Endothelial cell of umbilical vein (primary cell): ENCODE measurements at regions not wholly inside any gene's neighbourhood (a gene's known extent, or its start where the extent isn't known, plus 50 kb on each side); places are given as distances from the start of the nearest gene placed in this dataset.

Experiments
- EZH2 ChIP-seq: IDR thresholded peaks from 2 replicates; pipeline ENCODE4 v1.6.1; 2012; ENCODE audit warnings: borderline replicate concordance, low read depth, mild to moderate bottlenecking, moderate library complexity, low read length, inconsistent platforms; ENCODE audit not compliant: severe bottlenecking
- FOS ChIP-seq: IDR thresholded peaks from 2 replicates; pipeline ENCODE4 v1.6.1; 2011; ENCODE audit warnings: mild to moderate bottlenecking, low read length, moderate library complexity, borderline replicate concordance; ENCODE audit not compliant: insufficient read depth
- GATA2 ChIP-seq: IDR thresholded peaks from 2 replicates; pipeline ENCODE4 v1.7.0; 2011; ENCODE audit warnings: low read depth, mild to moderate bottlenecking, moderate library complexity, mixed read lengths, low read length; ENCODE audit not compliant: insufficient read length, insufficient read depth
- JUN ChIP-seq: IDR thresholded peaks from 2 replicates; pipeline ENCODE4 v1.6.1; 2011; ENCODE audit warnings: borderline replicate concordance, low read depth; ENCODE audit not compliant: insufficient read length, insufficient read depth
- MAX ChIP-seq: IDR thresholded peaks from 2 replicates; pipeline ENCODE4 v1.6.1; 2011; ENCODE audit not compliant: insufficient read depth, insufficient read length
- MYC ChIP-seq: IDR thresholded peaks from one replicate; pipeline ENCODE4 v1.6.1; 2011; ENCODE audit warnings: mild to moderate bottlenecking, low read depth, low read length
- POLR2A ChIP-seq: IDR thresholded peaks from 2 replicates; pipeline ENCODE4 v1.6.1; 2012; ENCODE audit warnings: low read depth, mild to moderate bottlenecking, control low read depth, low read length
- POLR2AphosphoS5 ChIP-seq: IDR thresholded peaks from 2 replicates; pipeline ENCODE4 v1.6.1; 2012; ENCODE audit warnings: low read depth, mild to moderate bottlenecking, control low read depth, low read length, moderate library complexity; ENCODE audit not compliant: insufficient read depth
- TF ChIP-seq, protein P1 (sequence below), 2 donors: IDR thresholded peaks; 1 replicate in 1 of 2; 2 replicates in 1 of 2; pipeline ENCODE4 v1.5.1; 2011; ENCODE audit warnings: low read length in 2 of 2, mild to moderate bottlenecking in 2 of 2, moderate library complexity in 2 of 2, control low read depth in 1 of 2, inconsistent platforms in 1 of 2, low read depth in 1 of 2; ENCODE audit not compliant: insufficient read depth in 1 of 2; ENCODE audit errors: extremely low read depth in 1 of 2

GRCh38 chrX:124862301-124862700, 457.4 kb upstream of the TEX13C start:
- TF ChIP-seq POLR2A (no peak), POLR2AphosphoS5 (no peak), MAX (no peak), EZH2 (no peak), MYC (no peak), FOS (no peak), JUN (no peak), GATA2 (no peak)
- TF ChIP-seq, protein P1, sequence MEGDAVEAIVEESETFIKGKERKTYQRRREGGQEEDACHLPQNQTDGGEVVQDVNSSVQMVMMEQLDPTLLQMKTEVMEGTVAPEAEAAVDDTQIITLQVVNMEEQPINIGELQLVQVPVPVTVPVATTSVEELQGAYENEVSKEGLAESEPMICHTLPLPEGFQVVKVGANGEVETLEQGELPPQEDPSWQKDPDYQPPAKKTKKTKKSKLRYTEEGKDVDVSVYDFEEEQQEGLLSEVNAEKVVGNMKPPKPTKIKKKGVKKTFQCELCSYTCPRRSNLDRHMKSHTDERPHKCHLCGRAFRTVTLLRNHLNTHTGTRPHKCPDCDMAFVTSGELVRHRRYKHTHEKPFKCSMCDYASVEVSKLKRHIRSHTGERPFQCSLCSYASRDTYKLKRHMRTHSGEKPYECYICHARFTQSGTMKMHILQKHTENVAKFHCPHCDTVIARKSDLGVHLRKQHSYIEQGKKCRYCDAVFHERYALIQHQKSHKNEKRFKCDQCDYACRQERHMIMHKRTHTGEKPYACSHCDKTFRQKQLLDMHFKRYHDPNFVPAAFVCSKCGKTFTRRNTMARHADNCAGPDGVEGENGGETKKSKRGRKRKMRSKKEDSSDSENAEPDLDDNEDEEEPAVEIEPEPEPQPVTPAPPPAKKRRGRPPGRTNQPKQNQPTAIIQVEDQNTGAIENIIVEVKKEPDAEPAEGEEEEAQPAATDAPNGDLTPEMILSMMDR (IDR thresholded peaks at IDR 0.05; ENCODE audit: extremely low read depth in 1 of 2, insufficient read depth in 1 of 2, low read depth in 1 of 2, low read length in 2 of 2): no peak
